GM21717 (cell line): ENCODE measurements at regions not wholly inside any gene's neighbourhood (a gene's known extent, or its start where the extent isn't known, plus 50 kb on each side); places are given as distances from the start of the nearest gene placed in this dataset.

Source experiments
- ATAC-seq: cut with Tn5 transposase; IDR thresholded peaks from one replicate; pipeline ENCODE4 v1.9.1; 2021; ENCODE audit warnings: mild to moderate bottlenecking, moderate library complexity; ENCODE audit not compliant: unreplicated experiment

GRCh38 chrX:144790148-144790547, 457.2 kb upstream of the SPANXN1 start:
- no peak for ATAC-seq

DNA sequence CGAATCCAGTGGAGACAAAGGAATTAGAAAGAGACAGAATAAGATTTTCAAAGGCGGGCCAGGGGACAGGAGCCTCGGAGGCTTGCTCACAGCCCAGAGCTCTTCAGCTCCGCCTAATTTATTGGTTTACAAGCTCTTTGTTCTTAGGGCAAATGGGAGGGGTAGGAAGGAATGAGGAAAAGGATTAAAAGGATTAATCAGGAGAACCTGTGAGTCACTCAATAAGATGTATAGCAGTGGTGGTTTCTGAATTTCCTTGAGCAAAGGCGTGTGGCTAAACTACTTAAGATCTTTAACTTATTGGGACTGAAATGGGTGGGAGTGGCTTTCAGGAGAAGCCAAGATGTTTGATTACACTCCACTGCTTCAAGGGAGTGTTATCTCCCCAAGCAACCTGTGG, 456.0 kb upstream of the SPANXN1 start:
- no peak for ATAC-seq

DNA sequence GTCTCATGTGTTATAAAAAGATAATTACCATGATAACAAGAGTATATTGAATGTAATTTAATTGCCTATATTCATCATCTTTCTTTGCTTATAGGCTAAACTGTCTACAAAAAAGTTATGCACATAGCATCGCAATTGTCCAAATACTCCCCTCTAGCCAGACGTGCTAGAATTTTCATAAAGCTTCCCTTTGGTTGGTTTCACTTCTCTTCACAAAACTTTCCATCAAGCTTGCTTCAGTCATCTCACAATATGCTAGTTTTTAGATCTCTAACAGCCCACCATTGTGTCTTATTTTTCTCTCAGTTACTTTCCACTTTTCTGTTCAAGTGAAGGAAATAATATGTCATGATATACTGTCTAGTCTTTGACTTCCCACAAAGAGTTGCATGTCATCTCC, 448.3 kb upstream of the SPANXN1 start:
- no peak for ATAC-seq

DNA sequence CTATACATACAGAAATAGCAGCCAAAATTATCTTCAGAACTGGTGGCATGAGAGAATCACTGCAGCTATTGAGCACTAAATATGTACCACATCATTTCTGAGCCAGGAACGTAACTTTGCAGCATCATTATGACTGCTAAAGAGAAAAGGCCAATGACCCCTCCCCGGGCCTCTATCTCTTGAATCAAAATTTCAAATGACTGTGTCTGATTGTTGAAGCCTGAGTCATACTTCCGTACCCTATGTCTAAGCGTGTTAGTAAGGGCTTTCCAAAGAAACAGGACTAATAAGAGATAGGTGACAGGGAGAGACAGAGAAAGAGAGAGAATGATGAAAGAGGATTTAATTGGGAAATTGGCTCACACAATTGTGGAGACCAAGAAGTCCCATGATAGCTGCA, 445.5 kb upstream of the SPANXN1 start:
- ATAC-seq, result no peak

DNA sequence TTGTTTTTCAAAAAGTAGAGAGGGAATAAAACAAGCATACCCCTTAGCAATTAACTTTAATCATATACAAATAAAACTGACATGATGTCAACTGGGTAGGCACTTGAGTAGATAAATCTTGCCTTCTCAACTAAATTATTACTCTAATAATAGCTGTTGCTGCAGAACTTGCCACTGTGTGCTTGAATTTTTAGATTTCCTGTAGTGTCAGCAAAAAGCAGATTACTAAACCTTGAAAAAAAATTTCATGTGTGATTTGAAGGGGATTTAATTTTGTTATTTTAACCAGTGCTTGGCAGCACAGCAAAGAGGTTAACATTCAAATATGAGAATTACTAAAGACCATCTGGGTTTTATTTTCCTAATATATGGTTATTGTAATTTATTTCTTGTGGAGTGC, 438.3 kb upstream of the SPANXN1 start:
- no peak for ATAC-seq

GRCh38 chrX:144810539-144810938, 436.8 kb upstream of the SPANXN1 start:
- no peak for ATAC-seq

- no peak for ATAC-seq
Observed at GRCh38 chrX:144819406-144819805, 427.9 kb upstream of the SPANXN1 start.

DNA sequence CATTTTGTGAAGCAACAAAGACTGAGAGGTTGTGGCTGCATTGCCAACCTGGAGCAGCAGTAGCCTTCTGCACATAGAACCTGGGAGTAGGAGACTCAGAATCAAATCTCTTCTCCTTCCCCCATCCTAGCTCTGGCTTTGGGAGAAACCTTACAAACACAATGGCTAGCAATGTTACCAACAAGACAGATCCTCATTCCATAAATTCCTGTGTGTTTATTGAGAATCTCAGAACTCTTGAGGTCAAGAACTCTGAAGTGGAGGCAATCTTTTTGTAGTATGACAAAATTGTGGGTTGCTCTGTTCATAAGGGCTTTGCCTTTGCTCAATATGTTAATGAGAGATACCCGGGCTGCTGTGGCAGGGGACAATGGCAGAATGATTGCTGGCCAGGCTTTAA, 406.7 kb upstream of the SPANXN1 start:
- ATAC-seq, result no peak

- ATAC-seq, result no peak
Observed at GRCh38 chrX:144849141-144849540, 398.2 kb upstream of the SPANXN1 start.

DNA sequence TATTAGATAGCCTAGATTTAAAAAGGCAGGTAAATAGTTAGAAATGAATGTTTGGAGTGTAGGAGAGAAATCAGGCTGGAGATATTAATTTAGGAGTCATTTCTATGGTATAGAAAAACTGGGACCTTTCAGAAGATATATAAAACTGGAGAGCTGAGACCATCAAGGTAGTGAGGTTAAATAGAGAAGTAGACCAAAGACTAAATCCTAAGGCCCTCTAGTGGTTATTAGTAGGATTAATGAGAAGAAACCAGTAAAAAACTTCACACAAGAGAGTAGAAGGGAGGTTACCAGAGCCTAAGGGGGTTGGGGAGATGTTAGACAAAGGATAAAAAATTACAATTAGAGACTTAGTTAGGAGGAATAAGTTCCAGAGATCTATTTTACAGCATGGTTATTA, 351.0 kb upstream of the SPANXN1 start:
- ATAC-seq, result peak; percentile 73

GRCh38 chrX:144901521-144901920, 345.8 kb upstream of the SPANXN1 start:
- no peak for ATAC-seq

DNA sequence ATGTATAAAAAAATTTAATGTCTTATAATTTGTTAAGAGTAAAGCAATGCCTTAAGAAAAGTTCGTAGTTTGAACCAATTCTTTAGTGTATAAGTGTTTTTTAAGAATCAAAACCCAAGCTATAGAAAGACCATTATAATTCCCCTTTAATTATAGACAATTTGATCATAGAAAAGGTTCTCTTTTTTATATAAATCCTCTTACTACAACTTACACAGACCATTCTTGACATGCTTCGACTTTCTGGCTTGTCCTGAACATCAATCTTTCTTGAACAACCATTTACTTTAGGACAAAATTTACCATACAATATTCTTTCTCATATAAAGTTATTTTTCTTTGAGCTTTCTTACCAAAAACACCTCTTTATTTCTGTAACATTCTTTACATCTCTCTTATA, 330.5 kb upstream of the SPANXN1 start:
- ATAC-seq, result no peak

- no peak for ATAC-seq
Observed at GRCh38 chrX:144918936-144919335, 328.4 kb upstream of the SPANXN1 start.

GRCh38 chrX:144946666-144947065, 300.6 kb upstream of the SPANXN1 start:
- ATAC-seq, result no peak
